ENCODE measurements at regions not wholly inside any gene's neighbourhood (a gene's known extent, or its start where the extent isn't known, plus 50 kb on each side); places are given as distances from the start of the nearest gene placed in this dataset.

DNA sequence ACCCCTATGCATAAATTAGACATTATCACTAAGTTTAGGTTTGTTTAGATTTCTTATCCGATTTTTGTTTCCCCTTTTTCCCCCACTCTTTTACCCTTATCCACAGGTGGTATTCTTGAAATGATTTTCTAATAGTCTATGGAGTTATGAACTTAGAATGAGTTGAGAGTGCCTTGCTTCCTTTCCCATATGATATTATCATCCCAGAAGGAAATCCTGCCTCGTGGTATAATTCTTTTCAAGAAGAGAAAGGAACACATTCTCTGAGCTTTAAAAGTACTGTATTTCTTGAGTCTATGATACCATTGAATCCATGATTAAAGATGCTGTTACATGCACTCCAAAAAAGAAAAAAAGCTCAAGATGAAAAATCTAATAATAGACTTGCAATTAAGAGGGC lies 76.9 kb upstream of the ADAMTSL1 start:
- no peak overlapping the region for H3K27ac ChIP-seq
- TF ChIP-seq, protein P1, sequence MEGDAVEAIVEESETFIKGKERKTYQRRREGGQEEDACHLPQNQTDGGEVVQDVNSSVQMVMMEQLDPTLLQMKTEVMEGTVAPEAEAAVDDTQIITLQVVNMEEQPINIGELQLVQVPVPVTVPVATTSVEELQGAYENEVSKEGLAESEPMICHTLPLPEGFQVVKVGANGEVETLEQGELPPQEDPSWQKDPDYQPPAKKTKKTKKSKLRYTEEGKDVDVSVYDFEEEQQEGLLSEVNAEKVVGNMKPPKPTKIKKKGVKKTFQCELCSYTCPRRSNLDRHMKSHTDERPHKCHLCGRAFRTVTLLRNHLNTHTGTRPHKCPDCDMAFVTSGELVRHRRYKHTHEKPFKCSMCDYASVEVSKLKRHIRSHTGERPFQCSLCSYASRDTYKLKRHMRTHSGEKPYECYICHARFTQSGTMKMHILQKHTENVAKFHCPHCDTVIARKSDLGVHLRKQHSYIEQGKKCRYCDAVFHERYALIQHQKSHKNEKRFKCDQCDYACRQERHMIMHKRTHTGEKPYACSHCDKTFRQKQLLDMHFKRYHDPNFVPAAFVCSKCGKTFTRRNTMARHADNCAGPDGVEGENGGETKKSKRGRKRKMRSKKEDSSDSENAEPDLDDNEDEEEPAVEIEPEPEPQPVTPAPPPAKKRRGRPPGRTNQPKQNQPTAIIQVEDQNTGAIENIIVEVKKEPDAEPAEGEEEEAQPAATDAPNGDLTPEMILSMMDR (conservative IDR thresholded peaks at IDR 0.05): no peak
- TF ChIP-seq ZFX (IDR thresholded peaks at IDR 0.05): no peak

- TF ChIP-seq, protein P1 (conservative IDR thresholded peaks at IDR 0.05): no peak
- no peak for TF ChIP-seq ZFX (IDR thresholded peaks at IDR 0.05)
- H3K27ac ChIP-seq: no peak overlapping the region
Measured at GRCh38 chr9:18398038-18398437, 75.9 kb upstream of the ADAMTSL1 start.

GRCh38 chr9:18404434-18405029 lies 69.4 kb upstream of the ADAMTSL1 start:
- no peak overlapping the region for H3K27ac ChIP-seq
- TF ChIP-seq ZFX (IDR thresholded peaks at IDR 0.05): no peak
- TF ChIP-seq, protein P1 (conservative IDR thresholded peaks at IDR 0.05): no peak

DNA sequence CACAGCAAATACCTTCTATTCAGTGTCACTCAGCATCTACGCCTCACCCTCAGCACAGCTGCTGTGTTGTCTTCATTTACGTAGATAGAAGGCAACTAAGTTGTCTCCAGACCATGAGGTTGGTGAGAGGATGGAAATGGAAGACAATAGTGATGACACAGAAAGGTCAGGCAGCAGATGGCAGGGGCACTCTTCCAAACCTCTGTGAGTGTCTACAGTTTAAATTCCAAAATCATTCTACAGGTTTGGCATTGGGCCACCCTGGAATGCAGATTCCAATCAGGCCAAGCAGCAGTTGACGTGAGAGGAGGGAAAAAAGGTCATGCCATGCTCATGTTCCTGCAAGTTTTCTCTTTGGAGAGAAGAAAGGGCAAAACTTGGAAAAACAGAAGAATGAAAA lies 68.7 kb upstream of the ADAMTSL1 start:
- TF ChIP-seq ZFX (IDR thresholded peaks at IDR 0.05): no peak
- TF ChIP-seq, protein P1 (conservative IDR thresholded peaks at IDR 0.05): no peak
- no peak overlapping the region for H3K27ac ChIP-seq

DNA sequence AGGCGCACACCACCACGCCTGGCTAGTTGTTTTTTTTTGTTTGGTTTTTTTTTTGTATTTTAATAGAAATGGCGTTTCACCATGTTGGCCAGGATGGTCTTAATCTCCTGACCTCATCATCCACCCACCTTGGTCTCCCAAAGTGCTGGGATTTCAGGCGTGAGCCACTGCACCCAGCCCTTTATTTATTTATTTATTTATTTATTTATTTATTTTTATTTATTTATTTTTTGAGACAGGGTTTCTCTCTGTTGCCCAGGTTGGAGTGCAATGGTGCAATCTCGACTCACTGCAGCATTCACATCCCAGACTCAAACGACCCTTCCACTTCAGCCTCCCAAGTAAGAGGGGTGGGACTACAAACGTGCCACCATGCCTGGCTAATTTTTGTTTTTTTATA lies 63.0 kb upstream of the ADAMTSL1 start:
- no peak overlapping the region for H3K27ac ChIP-seq
- no peak for TF ChIP-seq ZFX (IDR thresholded peaks at IDR 0.05)
- TF ChIP-seq, protein P1 (conservative IDR thresholded peaks at IDR 0.05): no peak

DNA sequence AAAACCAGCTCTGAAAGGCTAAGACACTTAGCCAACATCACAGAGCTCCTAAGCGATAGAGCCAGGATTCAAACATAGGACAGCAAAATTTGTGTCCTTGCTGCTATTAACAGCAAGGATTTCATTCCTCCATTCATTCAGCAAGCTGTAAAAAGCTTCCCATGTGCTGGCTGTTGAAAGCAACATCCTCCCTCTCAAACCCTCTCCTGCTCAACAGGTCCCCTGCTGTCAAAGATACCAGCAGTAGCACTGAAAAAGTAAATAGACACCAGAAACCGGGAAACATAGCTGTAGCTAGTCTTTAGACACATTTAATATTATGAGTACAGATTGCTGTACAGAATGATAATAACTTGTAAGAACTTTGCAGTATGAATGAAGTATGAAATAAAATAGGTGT lies 52.6 kb upstream of the ADAMTSL1 start:
- TF ChIP-seq, protein P1 (conservative IDR thresholded peaks at IDR 0.05): no peak
- no peak for TF ChIP-seq ZFX (IDR thresholded peaks at IDR 0.05)
- no peak overlapping the region for H3K27ac ChIP-seq

DNA sequence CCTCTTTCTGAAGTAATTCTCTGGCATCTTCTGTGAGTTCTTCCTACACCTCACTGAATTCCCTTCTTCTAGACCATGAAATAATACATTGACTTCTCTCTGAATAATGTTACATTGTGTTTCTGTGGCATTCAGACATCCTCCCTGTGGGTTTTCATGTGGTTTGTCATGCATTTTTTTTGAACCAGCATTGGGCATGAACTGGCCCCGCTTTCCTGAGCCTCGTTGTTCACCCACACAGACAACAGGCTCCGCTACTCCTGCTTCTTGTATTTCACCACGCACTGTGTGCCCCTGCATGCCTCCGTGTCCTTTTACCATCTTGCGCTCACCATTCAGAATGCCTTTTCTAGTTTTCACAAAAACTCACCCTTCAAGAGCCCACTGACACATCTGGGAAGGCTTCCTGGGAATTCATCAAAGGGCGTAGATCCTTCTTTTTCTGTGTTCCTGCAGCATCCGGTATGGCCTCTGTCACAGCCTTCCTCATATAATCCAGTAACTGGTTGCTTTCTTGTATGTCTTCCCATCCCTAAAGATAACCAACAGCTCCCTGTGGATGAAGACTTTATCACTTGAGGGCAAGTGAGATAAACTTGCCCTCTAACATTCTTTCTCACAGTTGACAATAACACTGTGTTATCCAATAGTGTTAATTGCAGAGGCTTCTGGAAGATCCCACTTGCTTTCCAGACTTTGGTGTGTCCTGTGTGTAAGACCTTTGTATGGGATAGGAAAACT lies 51.5 kb upstream of the ADAMTSL1 start:
- H3K27ac ChIP-seq: no peak overlapping the region
- TF ChIP-seq, protein P1 (conservative IDR thresholded peaks at IDR 0.05): no peak
- TF ChIP-seq ZFX (IDR thresholded peaks at IDR 0.05): no peak

Measured in C4-2B (cell line).